IPS DF 6.9 (cell line): ENCODE measurements at regions not wholly inside any gene's neighbourhood (a gene's known extent, or its start where the extent isn't known, plus 50 kb on each side); places are given as distances from the start of the nearest gene placed in this dataset.
"Not testable (repeated sequence)": the region's sequence is repeated elsewhere in the genome, so short reads cannot be mapped to it uniquely, and the experiment has no call there.

ENCODE experiments used
- DNase-seq: peaks from one replicate; pipeline ENCODE4 v3.0.0-alpha.2; 2013; ENCODE audit warnings: low read depth, low spot score
- H3K27ac ChIP-seq: one replicate; pipeline ENCODE4 v1.5.1; 2013; ENCODE audit warnings: low read length, control low read depth
- H3K27me3 ChIP-seq: 2 replicates; pipeline ENCODE4 v1.6.1; 2013; ENCODE audit warnings: mild to moderate bottlenecking, low read length; ENCODE audit not compliant: control insufficient read depth, insufficient read depth
- H3K36me3 ChIP-seq: 2 replicates; pipeline ENCODE4 v1.6.1; 2013; ENCODE audit warnings: low read length; ENCODE audit not compliant: control insufficient read depth, insufficient read depth
- H3K4me1 ChIP-seq: 2 replicates; pipeline ENCODE4 v1.6.1; 2013; ENCODE audit warnings: low read length; ENCODE audit not compliant: control insufficient read depth, insufficient read depth
- H3K4me3 ChIP-seq: 2 replicates; pipeline ENCODE4 v1.5.1; 2013; ENCODE audit warnings: mild to moderate bottlenecking, low read length
- H3K9me3 ChIP-seq: 2 replicates; pipeline ENCODE4 v1.6.1; 2013; ENCODE audit warnings: low read length, inconsistent platforms; ENCODE audit not compliant: control insufficient read depth, insufficient read depth
- WGBS: extraction: QIAGEN DNeasy Blood & Tissue Kit; methylation state at CpG from one replicate; pipeline ENCODE4 v1.1.7; 2013; ENCODE audit warnings: mixed read lengths, missing lambda C conversion rate; ENCODE audit not compliant: insufficient read length, insufficient coverage; 5-methylcytosine and 5-hydroxymethylcytosine counted together

- Histone ChIP-seq H3K27me3 (no peaks in the 10 kb centered on the region), H3K4me3 (no peak overlapping the region), H3K36me3 (no peaks in the 10 kb centered on the region), H3K27ac (no peak overlapping the region), H3K4me1 (no peaks in the 10 kb centered on the region), H3K9me3 (no peaks in the 10 kb centered on the region)
- no peak for DNase-seq
- no CpG with 5 or more reads among the region's 7 CpGs for WGBS
Observed at GRCh38 chrX:4028151-4028550, 314.7 kb upstream of the PRKX start.

- H3K36me3 ChIP-seq: no peaks in the 10 kb centered on the region
- DNase-seq: no peak
- WGBS: no CpG with 5 or more reads among the region's 5 CpGs
- no peaks in the 10 kb centered on the region for H3K4me1 ChIP-seq
- H3K27ac ChIP-seq: no peak overlapping the region
- H3K27me3 ChIP-seq: no peaks in the 10 kb centered on the region
- H3K9me3 ChIP-seq: no peaks in the 10 kb centered on the region
- no peak overlapping the region for H3K4me3 ChIP-seq
Observed at GRCh38 chrX:4005281-4005680, 291.8 kb upstream of the PRKX start.

- Histone ChIP-seq H3K4me1 (no peaks in the 10 kb centered on the region), H3K27me3 (no peaks in the 10 kb centered on the region), H3K9me3 (no peaks in the 10 kb centered on the region), H3K27ac (no peak overlapping the region), H3K4me3 (no peak overlapping the region), H3K36me3 (no peaks in the 10 kb centered on the region)
- no peak for DNase-seq
Observed at GRCh38 chrX:4004822-4005221, 291.4 kb upstream of the PRKX start.

GRCh38 chrX:3994315-3994714 is 280.9 kb upstream of the PRKX start:
- H3K9me3 ChIP-seq: no peaks in the 10 kb centered on the region
- no CpG with 5 or more reads among the region's 1 CpG for WGBS
- no peak overlapping the region for H3K27ac ChIP-seq
- no peaks in the 10 kb centered on the region for H3K36me3 ChIP-seq
- H3K4me3 ChIP-seq: no peak overlapping the region
- H3K4me1 ChIP-seq: no peaks in the 10 kb centered on the region
- DNase-seq: no peak
- no peaks in the 10 kb centered on the region for H3K27me3 ChIP-seq

GRCh38 chrX:3990569-3990968 is 277.1 kb upstream of the PRKX start:
- H3K36me3 ChIP-seq: no peaks in the 10 kb centered on the region
- no peaks in the 10 kb centered on the region for H3K27me3 ChIP-seq
- no peaks in the 10 kb centered on the region for H3K4me1 ChIP-seq
- no peak overlapping the region for H3K4me3 ChIP-seq
- no peak overlapping the region for H3K27ac ChIP-seq
- no peaks in the 10 kb centered on the region for H3K9me3 ChIP-seq
- WGBS: no CpG with 5 or more reads among the region's 1 CpG
- no peak for DNase-seq

GRCh38 chrX:3972104-3972858 is 258.8 kb upstream of the PRKX start:
- not testable (repeated sequence) for H3K9me3 ChIP-seq, DNase-seq, H3K4me1 ChIP-seq, H3K4me3 ChIP-seq, H3K27ac ChIP-seq, H3K36me3 ChIP-seq, H3K27me3 ChIP-seq
- no CpG with 5 or more reads among the region's 8 CpGs for WGBS

GRCh38 chrX:3968749-3969148 is 255.3 kb upstream of the PRKX start:
- H3K27me3 ChIP-seq: no peaks in the 10 kb centered on the region
- no peak for DNase-seq
- WGBS: no CpG with 5 or more reads among the region's 4 CpGs
- H3K9me3 ChIP-seq: no peaks in the 10 kb centered on the region
- H3K4me1 ChIP-seq: no peaks in the 10 kb centered on the region
- no peak overlapping the region for H3K4me3 ChIP-seq
- no peaks in the 10 kb centered on the region for H3K36me3 ChIP-seq
- H3K27ac ChIP-seq: no peak overlapping the region

GRCh38 chrX:3963980-3964379 is 250.5 kb upstream of the PRKX start:
- H3K27ac ChIP-seq: no peak overlapping the region
- no peaks in the 10 kb centered on the region for H3K9me3 ChIP-seq
- no peak overlapping the region for H3K4me3 ChIP-seq
- H3K27me3 ChIP-seq: no peaks in the 10 kb centered on the region
- H3K4me1 ChIP-seq: 0 out of 2 replicates have a peak, but pooled peaks cover 1% of the 10 kb centered on the region
- no CpG with 5 or more reads among the region's 6 CpGs for WGBS
- H3K36me3 ChIP-seq: no peaks in the 10 kb centered on the region
- DNase-seq: no peak

GRCh38 chrX:3962511-3963311 is 249.3 kb upstream of the PRKX start:
- DNase-seq: no peak
- H3K27me3 ChIP-seq: no peaks in the 10 kb centered on the region
- no peak overlapping the region for H3K4me3 ChIP-seq
- 0 out of 2 replicates have a peak, but pooled peaks cover 1% of the 10 kb centered on the region for H3K4me1 ChIP-seq
- H3K27ac ChIP-seq: no peak overlapping the region
- WGBS: no CpG with 5 or more reads among the region's 13 CpGs
- H3K9me3 ChIP-seq: no peaks in the 10 kb centered on the region
- no peaks in the 10 kb centered on the region for H3K36me3 ChIP-seq

- no peak overlapping the region for H3K4me3 ChIP-seq
- no peak for DNase-seq
- no peaks in the 10 kb centered on the region for H3K9me3 ChIP-seq
- no peaks in the 10 kb centered on the region for H3K36me3 ChIP-seq
- 0 out of 2 replicates have a peak, but pooled peaks cover 1% of the 10 kb centered on the region for H3K4me1 ChIP-seq
- no peaks in the 10 kb centered on the region for H3K27me3 ChIP-seq
- no peak overlapping the region for H3K27ac ChIP-seq
Observed at GRCh38 chrX:3960952-3961351, 247.5 kb upstream of the PRKX start.

GRCh38 chrX:3951859-3952258 is 238.4 kb upstream of the PRKX start:
- Histone ChIP-seq H3K4me3 (no peak overlapping the region), H3K4me1 (no peaks in the 10 kb centered on the region), H3K27ac (no peak overlapping the region), H3K27me3 (no peaks in the 10 kb centered on the region), H3K9me3 (no peaks in the 10 kb centered on the region), H3K36me3 (no peaks in the 10 kb centered on the region)
- no peak for DNase-seq
- no CpG with 5 or more reads among the region's 2 CpGs for WGBS
